ENCODE measurements at regions not wholly inside any gene's neighbourhood (a gene's known extent, or its start where the extent isn't known, plus 50 kb on each side); places are given as distances from the start of the nearest gene placed in this dataset.
"Not testable (repeated sequence)": the region's sequence is repeated elsewhere in the genome, so short reads cannot be mapped to it uniquely, and the experiment has no call there.

DNA sequence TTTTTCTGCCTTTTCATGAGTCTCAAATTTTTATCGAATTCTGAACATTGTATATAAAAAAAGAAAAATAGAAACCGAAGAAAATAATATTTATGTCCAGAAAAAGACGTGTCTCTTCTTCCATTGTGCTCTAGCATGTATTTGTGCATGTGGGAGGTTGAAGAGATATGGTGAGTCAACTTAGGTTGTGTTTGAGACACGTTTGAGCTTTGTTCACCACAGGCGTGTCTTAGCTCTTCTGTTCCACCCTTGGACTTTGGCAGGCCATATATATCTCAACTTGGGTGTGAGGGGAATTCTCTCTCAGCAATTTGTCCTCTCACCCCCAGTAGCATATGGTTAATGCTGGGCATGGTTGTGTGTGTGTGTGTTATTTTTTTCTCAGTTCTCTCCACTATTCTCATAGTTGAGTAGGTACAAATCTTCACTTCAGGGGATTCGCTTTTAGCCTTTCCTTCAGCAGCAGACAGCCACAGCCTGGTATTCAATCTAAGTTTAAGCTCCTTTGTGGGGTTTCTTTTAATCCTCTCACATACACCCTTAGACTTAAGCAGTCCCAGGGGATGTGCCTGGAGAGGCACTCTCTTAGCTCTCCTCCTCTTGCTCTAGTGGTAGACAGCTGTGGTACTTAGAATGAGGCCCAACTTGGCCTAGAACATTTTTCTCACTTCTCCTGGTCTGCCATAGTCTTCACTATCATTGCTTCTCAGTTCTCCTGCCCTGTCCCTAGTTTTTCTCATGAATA is 286.5 kb upstream of the RBMS3 start:
- H3K4me1 ChIP-seq (ENCODE audit: control insufficient read depth, insufficient read depth, low read length): no peaks in the 10 kb centered on the region
- no peak overlapping the region for H3K9ac ChIP-seq (ENCODE audit: low read depth, low read length)
- no peak overlapping the region for H3K4me3 ChIP-seq (ENCODE audit: low read length)
- no peaks in the 10 kb centered on the region for H3K9me3 ChIP-seq (replicated peaks; ENCODE audit: low read length)
- no peaks in the 10 kb centered on the region for H3K27me3 ChIP-seq (ENCODE audit: control insufficient read depth, insufficient read depth, low read length)
- no peaks in the 10 kb centered on the region for H3K36me3 ChIP-seq (ENCODE audit: insufficient read depth, low read length)
- no peak overlapping the region for H3K4me2 ChIP-seq (ENCODE audit: low read length)

DNA sequence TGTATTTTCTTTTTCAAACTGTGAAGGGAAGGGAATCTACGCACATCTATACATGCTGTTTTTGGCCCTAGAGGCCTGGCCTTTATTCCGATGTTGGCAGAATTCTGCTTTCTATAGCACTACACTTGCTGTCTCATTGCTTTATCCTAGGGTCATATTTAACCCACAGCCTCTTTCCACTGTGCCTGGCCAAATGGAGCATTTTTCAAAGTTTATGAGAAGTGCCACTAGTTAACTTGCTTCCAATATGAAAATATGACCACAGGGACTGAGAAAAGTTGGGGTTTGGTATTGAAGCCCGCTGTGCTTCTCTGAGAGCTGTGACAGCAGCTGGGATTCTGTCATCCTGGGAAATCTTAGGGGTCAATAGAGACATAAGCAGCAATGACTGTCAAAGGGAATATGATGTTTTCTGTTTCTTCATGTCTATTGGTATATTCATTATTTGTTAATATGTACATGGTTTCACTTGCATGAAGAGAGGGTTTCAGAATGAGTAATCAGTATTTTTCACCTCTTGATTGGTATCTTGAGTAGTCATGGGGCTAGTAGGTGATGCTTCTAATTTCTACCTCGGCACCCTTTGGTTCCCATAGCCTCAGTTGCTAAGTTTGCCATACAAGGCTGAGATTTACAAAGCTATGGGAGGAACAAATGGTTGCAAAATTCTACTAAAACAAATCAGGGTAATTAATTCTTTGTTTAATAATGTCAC is 275.8 kb upstream of the RBMS3 start:
- H3K9ac ChIP-seq (ENCODE audit: low read depth, low read length): no peak overlapping the region
- H3K4me3 ChIP-seq (ENCODE audit: low read length): no peak overlapping the region
- no peaks in the 10 kb centered on the region for H3K27me3 ChIP-seq (ENCODE audit: control insufficient read depth, insufficient read depth, low read length)
- H3K9me3 ChIP-seq (replicated peaks; ENCODE audit: low read length): no peaks in the 10 kb centered on the region
- H3K36me3 ChIP-seq (ENCODE audit: insufficient read depth, low read length): no peaks in the 10 kb centered on the region
- H3K4me2 ChIP-seq (ENCODE audit: low read length): no peak overlapping the region
- no peaks in the 10 kb centered on the region for H3K4me1 ChIP-seq (ENCODE audit: control insufficient read depth, insufficient read depth, low read length)

DNA sequence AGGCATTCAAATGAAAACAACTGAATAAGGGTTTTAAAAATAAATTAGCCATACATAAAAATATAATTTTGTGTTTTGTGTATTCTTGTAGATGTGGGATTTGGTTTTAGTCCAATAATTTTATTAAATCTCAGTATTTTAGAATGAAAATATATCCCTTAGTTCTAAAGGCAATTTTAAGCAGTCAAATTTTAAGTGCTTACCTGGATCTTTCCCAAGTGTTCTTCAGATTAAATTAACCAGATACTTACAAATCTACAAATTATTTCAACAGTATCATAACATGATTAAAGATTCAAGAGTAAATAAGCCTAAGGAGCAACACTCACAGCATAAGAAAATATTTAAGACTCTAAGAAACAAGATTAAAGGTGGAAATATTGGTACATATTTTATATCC is 275.0 kb upstream of the RBMS3 start:
- no peak overlapping the region for H3K4me3 ChIP-seq (ENCODE audit: low read length)
- H3K4me2 ChIP-seq (ENCODE audit: low read length): no peak overlapping the region
- H3K4me1 ChIP-seq (ENCODE audit: control insufficient read depth, insufficient read depth, low read length): no peaks in the 10 kb centered on the region
- no peak overlapping the region for H3K9ac ChIP-seq (ENCODE audit: low read depth, low read length)
- no peaks in the 10 kb centered on the region for H3K36me3 ChIP-seq (ENCODE audit: insufficient read depth, low read length)
- no peaks in the 10 kb centered on the region for H3K9me3 ChIP-seq (replicated peaks; ENCODE audit: low read length)
- no peaks in the 10 kb centered on the region for H3K27me3 ChIP-seq (ENCODE audit: control insufficient read depth, insufficient read depth, low read length)

DNA sequence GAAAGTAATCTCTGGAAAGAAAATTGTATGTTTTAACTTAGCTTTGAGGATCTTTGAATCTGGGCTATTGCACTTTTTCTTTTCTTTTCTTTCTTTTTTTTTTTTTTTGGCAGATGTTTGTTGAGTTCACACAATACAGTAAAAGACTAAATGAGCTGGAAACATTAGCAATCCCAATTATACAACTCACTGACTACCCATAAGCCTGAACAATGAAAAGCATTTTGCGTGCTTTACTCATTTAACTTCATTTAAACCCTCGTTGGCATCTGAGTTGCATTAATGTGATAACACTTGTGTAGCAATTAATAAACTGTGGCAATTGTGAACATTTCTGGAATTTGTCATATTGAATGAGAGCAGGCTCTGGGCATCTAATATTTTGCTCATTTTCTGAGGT is 269.4 kb upstream of the RBMS3 start:
- H3K36me3 ChIP-seq (ENCODE audit: insufficient read depth, low read length): no peaks in the 10 kb centered on the region
- no peak overlapping the region for H3K4me3 ChIP-seq (ENCODE audit: low read length)
- no peak overlapping the region for H3K9ac ChIP-seq (ENCODE audit: low read depth, low read length)
- no peaks in the 10 kb centered on the region for H3K4me1 ChIP-seq (ENCODE audit: control insufficient read depth, insufficient read depth, low read length)
- H3K27me3 ChIP-seq (ENCODE audit: control insufficient read depth, insufficient read depth, low read length): no peaks in the 10 kb centered on the region
- H3K9me3 ChIP-seq (replicated peaks; ENCODE audit: low read length): no peaks in the 10 kb centered on the region
- H3K4me2 ChIP-seq (ENCODE audit: low read length): no peak overlapping the region

GRCh38 chr3:29011966-29012365 is 268.9 kb upstream of the RBMS3 start:
- H3K4me2 ChIP-seq (ENCODE audit: low read length): no peak overlapping the region
- no peaks in the 10 kb centered on the region for H3K27me3 ChIP-seq (ENCODE audit: control insufficient read depth, insufficient read depth, low read length)
- H3K9ac ChIP-seq (ENCODE audit: low read depth, low read length): no peak overlapping the region
- no peaks in the 10 kb centered on the region for H3K9me3 ChIP-seq (replicated peaks; ENCODE audit: low read length)
- H3K4me1 ChIP-seq (ENCODE audit: control insufficient read depth, insufficient read depth, low read length): no peaks in the 10 kb centered on the region
- no peaks in the 10 kb centered on the region for H3K36me3 ChIP-seq (ENCODE audit: insufficient read depth, low read length)
- H3K4me3 ChIP-seq (ENCODE audit: low read length): no peak overlapping the region

GRCh38 chr3:29022976-29023375 is 257.9 kb upstream of the RBMS3 start:
- Histone ChIP-seq H3K9me3 (replicated peaks; ENCODE audit: low read length) (no peaks in the 10 kb centered on the region), H3K4me1 (ENCODE audit: control insufficient read depth, insufficient read depth, low read length) (no peaks in the 10 kb centered on the region), H3K4me3 (ENCODE audit: low read length) (no peak overlapping the region), H3K27me3 (ENCODE audit: control insufficient read depth, insufficient read depth, low read length) (no peaks in the 10 kb centered on the region), H3K9ac (ENCODE audit: low read depth, low read length) (no peak overlapping the region), H3K4me2 (ENCODE audit: low read length) (no peak overlapping the region), H3K36me3 (ENCODE audit: insufficient read depth, low read length) (no peaks in the 10 kb centered on the region)

GRCh38 chr3:29026286-29026685 is 254.6 kb upstream of the RBMS3 start:
- H3K9ac ChIP-seq (ENCODE audit: low read depth, low read length): no peak overlapping the region
- no peaks in the 10 kb centered on the region for H3K4me1 ChIP-seq (ENCODE audit: control insufficient read depth, insufficient read depth, low read length)
- no peak overlapping the region for H3K4me3 ChIP-seq (ENCODE audit: low read length)
- H3K27me3 ChIP-seq (ENCODE audit: control insufficient read depth, insufficient read depth, low read length): no peaks in the 10 kb centered on the region
- H3K4me2 ChIP-seq (ENCODE audit: low read length): no peak overlapping the region
- H3K9me3 ChIP-seq (replicated peaks; ENCODE audit: low read length): no peaks in the 10 kb centered on the region
- no peaks in the 10 kb centered on the region for H3K36me3 ChIP-seq (ENCODE audit: insufficient read depth, low read length)

- no peak overlapping the region for H3K4me3 ChIP-seq (ENCODE audit: low read length)
- no peaks in the 10 kb centered on the region for H3K27me3 ChIP-seq (ENCODE audit: control insufficient read depth, insufficient read depth, low read length)
- H3K4me1 ChIP-seq (ENCODE audit: control insufficient read depth, insufficient read depth, low read length): peaks cover 5% of the 10 kb centered on the region
- no peak overlapping the region for H3K9ac ChIP-seq (ENCODE audit: low read depth, low read length)
- no peak overlapping the region for H3K4me2 ChIP-seq (ENCODE audit: low read length)
- H3K36me3 ChIP-seq (ENCODE audit: insufficient read depth, low read length): no peaks in the 10 kb centered on the region
- H3K9me3 ChIP-seq (replicated peaks; ENCODE audit: low read length): no peaks in the 10 kb centered on the region
Observed at GRCh38 chr3:29026959-29027358, 253.9 kb upstream of the RBMS3 start.

DNA sequence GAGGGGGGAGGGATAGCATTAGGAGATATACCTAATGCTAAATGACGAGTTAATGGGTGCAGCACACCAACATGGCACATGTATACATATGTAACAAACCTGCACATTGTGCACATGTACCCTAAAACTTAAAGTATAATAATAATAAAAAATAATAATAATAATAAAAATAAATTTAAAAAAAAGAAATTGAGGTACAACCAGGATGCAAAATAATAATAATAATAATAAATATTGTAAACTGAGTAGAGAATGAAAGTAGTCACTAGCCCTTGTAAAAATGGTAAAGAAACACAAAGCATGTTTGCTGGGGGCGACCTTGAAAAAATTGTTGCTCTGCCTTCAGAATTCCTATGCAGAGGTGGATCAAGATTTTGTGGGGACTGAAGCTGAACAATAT is 249.7 kb upstream of the RBMS3 start:
- not testable (repeated sequence) for H3K4me1 ChIP-seq (ENCODE audit: control insufficient read depth, insufficient read depth, low read length); H3K4me3 ChIP-seq (ENCODE audit: low read length); H3K9ac ChIP-seq (ENCODE audit: low read depth, low read length); H3K36me3 ChIP-seq (ENCODE audit: insufficient read depth, low read length); H3K27me3 ChIP-seq (ENCODE audit: control insufficient read depth, insufficient read depth, low read length); H3K4me2 ChIP-seq (ENCODE audit: low read length); H3K9me3 ChIP-seq (replicated peaks; ENCODE audit: low read length)

DNA sequence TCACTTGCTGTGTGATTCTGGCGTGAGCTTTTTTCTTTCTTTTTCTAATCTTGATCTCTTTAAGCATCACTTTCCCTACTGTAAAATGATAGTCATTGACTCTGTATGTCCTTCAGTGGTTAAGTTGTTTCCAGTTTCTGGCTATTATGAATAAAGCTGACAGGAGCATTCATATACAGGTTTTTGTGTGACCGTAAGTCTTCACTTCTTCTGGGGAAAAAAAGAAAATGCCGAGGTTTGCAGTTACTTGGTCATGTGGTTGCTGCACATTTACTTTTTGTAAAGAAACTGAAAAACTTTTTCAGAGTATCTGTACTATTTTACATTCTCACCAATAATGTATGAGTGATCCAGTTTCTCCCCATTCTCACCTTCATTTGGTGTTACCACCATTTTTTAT is 247.4 kb upstream of the RBMS3 start:
- Histone ChIP-seq H3K4me1 (ENCODE audit: control insufficient read depth, insufficient read depth, low read length) (peaks cover 5% of the 10 kb centered on the region), H3K9ac (ENCODE audit: low read depth, low read length) (no peak overlapping the region)

DNA sequence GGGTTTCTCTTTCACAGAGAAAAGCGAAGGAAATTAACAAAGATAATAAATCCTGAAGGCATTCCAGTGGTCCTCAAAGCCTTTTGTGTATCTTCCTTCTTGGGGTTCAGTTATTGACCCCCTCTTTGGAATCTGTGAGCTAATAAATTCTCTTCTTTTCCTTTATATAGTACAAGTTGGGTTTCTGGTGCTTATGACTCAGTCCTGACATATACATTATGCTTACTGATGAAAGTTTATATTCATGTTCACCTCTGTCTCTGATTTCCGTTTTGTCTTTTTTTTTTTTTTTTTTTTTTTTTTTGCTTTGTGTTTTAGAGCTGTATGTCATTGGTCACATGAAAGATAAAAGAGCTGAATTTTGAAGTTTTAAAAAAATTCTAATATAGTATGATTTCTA is 230.7 kb upstream of the RBMS3 start:
- Histone ChIP-seq H3K4me2 (ENCODE audit: low read length) (no peak overlapping the region), H3K27me3 (ENCODE audit: control insufficient read depth, insufficient read depth, low read length) (no peaks in the 10 kb centered on the region), H3K9ac (ENCODE audit: low read depth, low read length) (no peak overlapping the region), H3K9me3 (replicated peaks; ENCODE audit: low read length) (no peaks in the 10 kb centered on the region), H3K4me1 (ENCODE audit: control insufficient read depth, insufficient read depth, low read length) (no peaks in the 10 kb centered on the region), H3K36me3 (ENCODE audit: insufficient read depth, low read length) (no peaks in the 10 kb centered on the region), H3K4me3 (ENCODE audit: low read length) (no peak overlapping the region)

More for the DNA sequence above, 247.4 kb upstream of the RBMS3 start:
- H3K4me2 ChIP-seq (ENCODE audit: low read length): no peak overlapping the region
- H3K4me3 ChIP-seq (ENCODE audit: low read length): no peak overlapping the region
- no peaks in the 10 kb centered on the region for H3K27me3 ChIP-seq (ENCODE audit: control insufficient read depth, insufficient read depth, low read length)
- H3K36me3 ChIP-seq (ENCODE audit: insufficient read depth, low read length): no peaks in the 10 kb centered on the region
- no peaks in the 10 kb centered on the region for H3K9me3 ChIP-seq (replicated peaks; ENCODE audit: low read length)

GRCh38 chr3:29057326-29057725 is 223.5 kb upstream of the RBMS3 start:
- Histone ChIP-seq H3K36me3 (ENCODE audit: insufficient read depth, low read length) (no peaks in the 10 kb centered on the region), H3K4me3 (ENCODE audit: low read length) (no peak overlapping the region), H3K4me2 (ENCODE audit: low read length) (no peak overlapping the region), H3K9me3 (replicated peaks; ENCODE audit: low read length) (no peaks in the 10 kb centered on the region), H3K4me1 (ENCODE audit: control insufficient read depth, insufficient read depth, low read length) (no peaks in the 10 kb centered on the region), H3K9ac (ENCODE audit: low read depth, low read length) (no peak overlapping the region), H3K27me3 (ENCODE audit: control insufficient read depth, insufficient read depth, low read length) (no peaks in the 10 kb centered on the region)
